IPS-20b (cell line): ENCODE measurements at regions not wholly inside any gene's neighbourhood (a gene's known extent, or its start where the extent isn't known, plus 50 kb on each side); places are given as distances from the start of the nearest gene placed in this dataset.

Experiments
- H3K27ac ChIP-seq: one replicate; pipeline ENCODE4 v1.5.1; 2013; ENCODE audit warnings: low read length
- H3K27me3 ChIP-seq: 2 replicates; pipeline ENCODE4 v1.6.1; 2013; ENCODE audit warnings: mild to moderate bottlenecking, low read length, inconsistent platforms; ENCODE audit not compliant: insufficient read depth
- H3K36me3 ChIP-seq: 2 replicates; pipeline ENCODE4 v1.6.1; 2013; ENCODE audit warnings: low read depth, mild to moderate bottlenecking, inconsistent platforms, low read length, moderate library complexity; ENCODE audit not compliant: insufficient read depth
- H3K4me1 ChIP-seq: 2 replicates; pipeline ENCODE4 v1.6.1; 2013; ENCODE audit warnings: mild to moderate bottlenecking, control low read depth, inconsistent platforms, low read length, moderate library complexity; ENCODE audit not compliant: insufficient read depth
- H3K4me3 ChIP-seq: 2 replicates; pipeline ENCODE4 v1.5.1; 2013; ENCODE audit warnings: mild to moderate bottlenecking, low read length, inconsistent platforms
- H3K9ac ChIP-seq: 2 replicates; pipeline ENCODE4 v1.6.1; 2013; ENCODE audit warnings: low read depth, mild to moderate bottlenecking, inconsistent platforms, low read length, moderate library complexity
- H3K9me3 ChIP-seq: 2 replicates; pipeline ENCODE4 v1.6.1; 2013; ENCODE audit warnings: mild to moderate bottlenecking, low read depth, low read length, inconsistent platforms; ENCODE audit not compliant: insufficient read depth

GRCh38 chr7:33731912-33732311, 173.4 kb upstream of the BMPER start:
- H3K9me3 ChIP-seq = no peaks in the 10 kb centered on the region
- H3K36me3 ChIP-seq = no peaks in the 10 kb centered on the region
- no peak overlapping the region for H3K9ac ChIP-seq
- no peaks in the 10 kb centered on the region for H3K27me3 ChIP-seq
- H3K27ac ChIP-seq = no peak overlapping the region
- peaks cover 9% of the 10 kb centered on the region; the same call in 1 of the 2 replicates for H3K4me1 ChIP-seq
- H3K4me3 ChIP-seq = no peak overlapping the region

- H3K27ac ChIP-seq = no peak overlapping the region
- no peaks in the 10 kb centered on the region for H3K27me3 ChIP-seq
These were observed 172.9 kb upstream of the BMPER start for GRCh38 chr7:33732462-33732861.

GRCh38 chr7:33733870-33734650, 171.3 kb upstream of the BMPER start:
- H3K9ac ChIP-seq = no peak overlapping the region
- H3K4me1 ChIP-seq = no peaks in the 10 kb centered on the region
- H3K36me3 ChIP-seq = no peaks in the 10 kb centered on the region
- H3K27me3 ChIP-seq = no peaks in the 10 kb centered on the region
- H3K27ac ChIP-seq = no peak overlapping the region
- H3K9me3 ChIP-seq = no peaks in the 10 kb centered on the region
- H3K4me3 ChIP-seq = no peak overlapping the region

More at GRCh38 chr7:33732462-33732861, 172.9 kb upstream of the BMPER start:
- Histone ChIP-seq H3K4me3 (no peak overlapping the region), H3K9ac (no peak overlapping the region), H3K9me3 (no peaks in the 10 kb centered on the region), H3K36me3 (no peaks in the 10 kb centered on the region), H3K4me1 (peaks cover 4% of the 10 kb centered on the region; the same call in 1 of the 2 replicates)

- Histone ChIP-seq H3K4me3 (no peak overlapping the region), H3K9ac (no peak overlapping the region), H3K4me1 (no peaks in the 10 kb centered on the region), H3K9me3 (no peaks in the 10 kb centered on the region), H3K27me3 (no peaks in the 10 kb centered on the region), H3K36me3 (no peaks in the 10 kb centered on the region), H3K27ac (no peak overlapping the region)
These were observed 169.9 kb upstream of the BMPER start for GRCh38 chr7:33735403-33735802.

- no peaks in the 10 kb centered on the region for H3K27me3 ChIP-seq
- no peaks in the 10 kb centered on the region for H3K4me1 ChIP-seq
- H3K36me3 ChIP-seq = no peaks in the 10 kb centered on the region
- H3K27ac ChIP-seq = no peak overlapping the region
- no peak overlapping the region for H3K4me3 ChIP-seq
- no peak overlapping the region for H3K9ac ChIP-seq
- no peaks in the 10 kb centered on the region for H3K9me3 ChIP-seq
These were observed 168.7 kb upstream of the BMPER start for GRCh38 chr7:33736521-33737221.

- Histone ChIP-seq H3K4me3 (no peak overlapping the region), H3K27ac (no peak overlapping the region), H3K27me3 (no peaks in the 10 kb centered on the region), H3K36me3 (no peaks in the 10 kb centered on the region), H3K9ac (no peak overlapping the region), H3K9me3 (no peaks in the 10 kb centered on the region), H3K4me1 (no peaks in the 10 kb centered on the region)
These were observed 166.9 kb upstream of the BMPER start for GRCh38 chr7:33738260-33738935.

- Histone ChIP-seq H3K27ac (no peak overlapping the region), H3K9ac (no peak overlapping the region), H3K4me3 (no peak overlapping the region), H3K9me3 (no peaks in the 10 kb centered on the region), H3K27me3 (no peaks in the 10 kb centered on the region), H3K4me1 (peaks cover 4% of the 10 kb centered on the region; the same call in 1 of the 2 replicates), H3K36me3 (no peaks in the 10 kb centered on the region)
These were observed 166.1 kb upstream of the BMPER start for GRCh38 chr7:33739286-33739685.

- Histone ChIP-seq H3K27me3 (no peaks in the 10 kb centered on the region), H3K9ac (no peak overlapping the region), H3K9me3 (no peaks in the 10 kb centered on the region), H3K27ac (no peak overlapping the region), H3K4me1 (peaks cover 4% of the 10 kb centered on the region; the same call in 1 of the 2 replicates), H3K36me3 (no peaks in the 10 kb centered on the region), H3K4me3 (no peak overlapping the region)
These were observed 162.8 kb upstream of the BMPER start for GRCh38 chr7:33742521-33742920.

GRCh38 chr7:33742999-33743587, 162.2 kb upstream of the BMPER start:
- Histone ChIP-seq H3K36me3 (no peaks in the 10 kb centered on the region), H3K27ac (no peak overlapping the region), H3K9ac (no peak overlapping the region), H3K9me3 (no peaks in the 10 kb centered on the region), H3K4me1 (peaks cover 4% of the 10 kb centered on the region; the same call in 1 of the 2 replicates), H3K4me3 (no peak overlapping the region), H3K27me3 (no peaks in the 10 kb centered on the region)

- no peak overlapping the region for H3K4me3 ChIP-seq
- H3K9me3 ChIP-seq = no peaks in the 10 kb centered on the region
- no peak overlapping the region for H3K27ac ChIP-seq
These were observed 161.7 kb upstream of the BMPER start for GRCh38 chr7:33743594-33743993.

GRCh38 chr7:33744293-33745075, 160.9 kb upstream of the BMPER start:
- H3K4me3 ChIP-seq = no peak overlapping the region
- H3K36me3 ChIP-seq = no peaks in the 10 kb centered on the region
- no peaks in the 10 kb centered on the region for H3K9me3 ChIP-seq

More at GRCh38 chr7:33743594-33743993, 161.7 kb upstream of the BMPER start:
- Histone ChIP-seq H3K9ac (no peak overlapping the region), H3K36me3 (no peaks in the 10 kb centered on the region), H3K27me3 (no peaks in the 10 kb centered on the region), H3K4me1 (peaks cover 4% of the 10 kb centered on the region; the same call in 1 of the 2 replicates)

More at GRCh38 chr7:33744293-33745075, 160.9 kb upstream of the BMPER start:
- Histone ChIP-seq H3K27ac (no peak overlapping the region), H3K27me3 (no peaks in the 10 kb centered on the region), H3K4me1 (peaks cover 4% of the 10 kb centered on the region; the same call in 1 of the 2 replicates), H3K9ac (no peak overlapping the region)
